BJ (cell line): ENCODE measurements at regions not wholly inside any gene's neighbourhood (a gene's known extent, or its start where the extent isn't known, plus 50 kb on each side); places are given as distances from the start of the nearest gene placed in this dataset.

ENCODE experiments used
- CTCF ChIA-PET: fragments of 350-600 bp; formaldehyde crosslinking; extraction: SDS; loops from one replicate; lab custom pipeline; 2021; ENCODE audit warnings: antibody characterized with exemption, inconsistent platforms; lab: Yijun Ruan, JAX
- POLR2A ChIA-PET: fragments of 300-600 bp; sonication (Branson Sonifier 250); formaldehyde crosslinking; extraction: SDS; loops from one replicate; lab custom pipeline; 2021; ENCODE audit warnings: antibody characterized with exemption; lab: Charles Lee
- DNase-seq: peaks from one replicate; pipeline ENCODE4 v3.0.0-alpha.2; 2011; ENCODE audit warnings: low read depth
- H3K27me3 ChIP-seq: 2 replicates; pipeline ENCODE4 v1.6.0; 2011; ENCODE audit warnings: low read length; ENCODE audit not compliant: control insufficient read depth, insufficient read depth
- H3K36me3 ChIP-seq: 2 replicates; pipeline ENCODE4 v1.5.1; 2011; ENCODE audit warnings: low read length; ENCODE audit not compliant: control insufficient read depth, insufficient read depth
- H3K4me3 ChIP-seq: 2 replicates; pipeline ENCODE4 v1.5.1; 2011; ENCODE audit warnings: low read depth, mild to moderate bottlenecking, control low read depth, low read length
- TF ChIP-seq, protein P1 (sequence below): IDR thresholded peaks from 2 replicates; pipeline ENCODE4 v1.5.1; 2011; ENCODE audit warnings: low read depth, mild to moderate bottlenecking, control low read depth, inconsistent platforms, low read length, moderate library complexity; ENCODE audit not compliant: insufficient read depth

DNA sequence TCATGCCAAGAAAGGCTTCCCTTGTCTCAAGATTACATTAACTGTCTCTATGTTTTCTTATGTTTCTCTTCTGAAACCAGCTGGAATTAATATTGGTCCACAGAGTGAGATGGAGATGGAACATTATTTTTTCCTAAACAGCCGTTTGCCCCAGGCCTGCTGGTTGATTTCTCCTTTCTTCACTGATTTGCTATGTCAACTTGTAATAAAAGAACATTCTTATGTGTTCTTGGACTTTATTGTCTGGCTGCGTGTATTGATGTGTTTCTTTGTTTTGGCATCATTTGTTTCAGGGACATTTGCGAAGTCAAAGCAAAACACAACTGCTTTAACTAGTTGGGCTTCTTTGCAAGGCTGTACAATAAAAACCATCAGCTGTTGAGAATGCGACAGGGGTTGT lies 168.5 kb downstream of the FAM43A start:
- Histone ChIP-seq H3K27me3 (peaks cover 3% of the 10 kb centered on the region), H3K36me3 (no peaks in the 10 kb centered on the region), H3K4me3 (no peak overlapping the region)
- CTCF ChIA-PET, result interaction anchor here (0.8 to 1.2 kb wide), 2 partner anchors 21 to 252 kb away, joined by 3 read pairs; no protein-coding TSS in a partner anchor
- DNase-seq, result no peak
- TF ChIP-seq, protein P1, sequence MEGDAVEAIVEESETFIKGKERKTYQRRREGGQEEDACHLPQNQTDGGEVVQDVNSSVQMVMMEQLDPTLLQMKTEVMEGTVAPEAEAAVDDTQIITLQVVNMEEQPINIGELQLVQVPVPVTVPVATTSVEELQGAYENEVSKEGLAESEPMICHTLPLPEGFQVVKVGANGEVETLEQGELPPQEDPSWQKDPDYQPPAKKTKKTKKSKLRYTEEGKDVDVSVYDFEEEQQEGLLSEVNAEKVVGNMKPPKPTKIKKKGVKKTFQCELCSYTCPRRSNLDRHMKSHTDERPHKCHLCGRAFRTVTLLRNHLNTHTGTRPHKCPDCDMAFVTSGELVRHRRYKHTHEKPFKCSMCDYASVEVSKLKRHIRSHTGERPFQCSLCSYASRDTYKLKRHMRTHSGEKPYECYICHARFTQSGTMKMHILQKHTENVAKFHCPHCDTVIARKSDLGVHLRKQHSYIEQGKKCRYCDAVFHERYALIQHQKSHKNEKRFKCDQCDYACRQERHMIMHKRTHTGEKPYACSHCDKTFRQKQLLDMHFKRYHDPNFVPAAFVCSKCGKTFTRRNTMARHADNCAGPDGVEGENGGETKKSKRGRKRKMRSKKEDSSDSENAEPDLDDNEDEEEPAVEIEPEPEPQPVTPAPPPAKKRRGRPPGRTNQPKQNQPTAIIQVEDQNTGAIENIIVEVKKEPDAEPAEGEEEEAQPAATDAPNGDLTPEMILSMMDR, result no peak
- POLR2A ChIA-PET, result no interaction called here

DNA sequence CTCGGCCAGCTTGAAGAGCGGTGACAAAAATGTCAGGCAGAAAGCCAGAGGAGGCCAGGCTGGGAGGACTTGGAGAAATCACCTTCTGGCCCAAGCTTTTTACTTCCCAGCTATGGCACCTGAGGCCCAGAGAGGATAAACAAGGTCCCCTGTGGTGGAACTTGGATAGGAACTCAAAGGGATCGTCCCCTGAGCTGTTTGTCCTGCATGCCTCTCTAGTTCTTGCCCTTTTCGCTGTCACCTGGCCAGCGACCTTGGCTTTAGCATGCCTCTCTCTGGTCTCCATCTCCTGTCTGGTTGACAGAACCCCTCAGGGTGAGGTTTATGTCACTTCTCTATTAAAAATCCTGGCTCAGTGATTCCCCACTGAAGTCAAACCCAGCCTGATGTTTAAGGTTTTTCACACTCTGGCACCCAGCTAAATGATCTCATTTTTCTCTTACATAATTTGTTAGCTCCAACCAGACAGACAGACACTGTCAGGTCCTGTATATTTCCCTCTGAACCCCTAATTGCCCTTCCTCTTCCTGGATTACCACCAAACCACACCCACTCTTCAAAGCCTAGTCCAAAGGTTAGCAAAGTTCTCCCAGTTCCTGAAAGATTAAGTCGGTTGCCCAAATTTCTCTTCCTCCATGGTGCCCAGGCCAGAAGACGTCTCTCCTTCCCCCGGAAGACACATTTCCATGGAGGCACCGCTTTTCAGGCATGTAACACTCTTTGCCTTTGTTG lies 169.1 kb downstream of the FAM43A start:
- ChIA-PET CTCF (interaction anchor here (0.7 to 1.2 kb wide), 2 partner anchors 21 to 332 kb away, joined by 3 read pairs; no protein-coding TSS in a partner anchor), POLR2A (no interaction called here)
- no peaks in the 10 kb centered on the region for H3K36me3 ChIP-seq
- H3K27me3 ChIP-seq, result peaks cover 4% of the 10 kb centered on the region
- TF ChIP-seq, protein P1, result no peak
- DNase-seq, result no peak
- H3K4me3 ChIP-seq, result no peak overlapping the region

DNA sequence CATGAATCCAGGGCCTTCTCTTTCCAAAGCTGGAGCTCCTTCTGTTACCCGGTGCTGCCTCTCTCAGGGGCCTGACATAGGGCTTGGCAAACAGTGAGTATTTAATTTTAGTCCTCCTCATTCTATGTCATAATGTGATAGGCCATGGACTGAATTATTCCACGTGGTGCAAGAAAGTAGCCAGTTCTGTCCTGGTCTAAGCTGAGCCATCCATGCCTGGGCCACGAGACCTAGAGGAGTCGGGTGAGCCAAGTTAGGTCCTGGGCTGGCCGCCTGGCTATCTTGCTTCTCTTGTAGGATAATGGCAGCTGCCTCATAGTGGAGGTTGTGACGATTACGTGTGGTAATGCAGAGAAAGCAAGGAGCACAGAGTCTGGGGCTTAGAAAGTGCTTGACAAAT lies 170.6 kb downstream of the FAM43A start:
- ChIA-PET CTCF (no interaction called here), POLR2A (no interaction called here)
- TF ChIP-seq, protein P1, result no peak
- peaks cover 4% of the 10 kb centered on the region for H3K27me3 ChIP-seq
- no peak for DNase-seq
- no peak overlapping the region for H3K4me3 ChIP-seq
- no peaks in the 10 kb centered on the region for H3K36me3 ChIP-seq

DNA sequence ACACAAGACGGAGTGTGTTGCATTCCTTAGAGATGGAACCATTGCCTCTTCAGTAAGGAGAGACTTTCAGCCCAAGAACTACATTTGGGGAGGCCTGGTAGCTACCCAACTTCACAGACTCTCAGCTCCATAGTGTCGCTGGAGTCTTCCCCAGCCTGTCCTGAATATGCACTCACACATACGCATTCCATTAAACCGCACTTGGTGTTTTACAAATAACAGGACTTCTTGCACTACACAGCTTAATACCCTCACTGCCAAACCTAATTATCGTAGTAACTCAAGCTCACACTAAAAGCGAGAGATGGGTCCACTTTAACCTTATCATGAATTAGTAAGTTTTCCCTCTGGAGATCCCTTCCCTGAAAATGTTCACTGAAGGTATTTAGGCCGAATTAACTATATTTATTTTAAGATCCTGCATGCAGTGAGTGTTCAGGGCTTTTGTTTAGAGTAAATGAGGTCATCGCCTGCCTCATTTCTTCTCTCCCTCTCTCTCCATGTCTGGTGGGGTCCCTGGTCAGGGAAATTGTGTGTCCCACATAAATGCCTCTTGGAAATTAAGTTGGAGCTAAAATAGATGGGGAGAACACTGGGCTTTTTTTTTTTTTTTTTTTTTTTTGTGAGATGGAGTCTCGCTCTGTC lies 171.9 kb downstream of the FAM43A start:
- TF ChIP-seq, protein P1, result no peak
- no peak overlapping the region for H3K4me3 ChIP-seq
- DNase-seq, result no peak
- CTCF ChIA-PET, result no interaction called here
- POLR2A ChIA-PET, result no interaction called here
- no peaks in the 10 kb centered on the region for H3K36me3 ChIP-seq
- peaks cover 5% of the 10 kb centered on the region for H3K27me3 ChIP-seq

DNA sequence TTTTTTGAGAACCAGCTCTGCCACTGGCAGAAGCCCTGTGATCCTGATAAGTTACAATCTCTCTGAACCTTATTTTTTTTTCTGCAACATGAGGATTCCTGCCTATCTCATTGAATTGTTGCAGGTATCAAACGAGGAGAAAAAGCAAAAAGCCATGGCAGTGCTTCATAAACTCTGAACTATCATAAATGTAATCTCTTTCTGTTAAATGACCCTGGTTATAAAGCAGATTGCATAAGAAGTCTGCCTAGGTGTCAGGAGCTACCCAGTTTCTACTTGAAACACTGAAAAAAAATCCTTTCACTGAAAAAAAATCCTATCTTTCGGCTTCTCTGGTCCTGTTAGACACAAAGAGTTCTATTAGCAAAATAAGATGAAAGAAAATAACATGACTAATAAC lies 172.7 kb downstream of the FAM43A start:
- H3K27me3 ChIP-seq, result peaks cover 12% of the 10 kb centered on the region
- CTCF ChIA-PET, result no interaction called here

More for the DNA sequence above, 172.7 kb downstream of the FAM43A start:
- H3K36me3 ChIP-seq, result no peaks in the 10 kb centered on the region
- DNase-seq, result no peak
- no peak overlapping the region for H3K4me3 ChIP-seq
- POLR2A ChIA-PET, result no interaction called here
- TF ChIP-seq, protein P1, result no peak
